WI38 (cell line): ENCODE measurements at regions not wholly inside any gene's neighbourhood (a gene's known extent, or its start where the extent isn't known, plus 50 kb on each side); places are given as distances from the start of the nearest gene placed in this dataset.

ENCODE experiments used
- H3K4me3 ChIP-seq: 2 replicates; pipeline ENCODE4 v1.5.1; 2011; ENCODE audit warnings: low read depth, mild to moderate bottlenecking, control low read depth, low read length
- TF ChIP-seq, protein P1 (sequence below): IDR thresholded peaks from 2 replicates; pipeline ENCODE4 v1.5.1; 2012; ENCODE audit warnings: low read depth, mild to moderate bottlenecking, control low read depth, low read length

DNA sequence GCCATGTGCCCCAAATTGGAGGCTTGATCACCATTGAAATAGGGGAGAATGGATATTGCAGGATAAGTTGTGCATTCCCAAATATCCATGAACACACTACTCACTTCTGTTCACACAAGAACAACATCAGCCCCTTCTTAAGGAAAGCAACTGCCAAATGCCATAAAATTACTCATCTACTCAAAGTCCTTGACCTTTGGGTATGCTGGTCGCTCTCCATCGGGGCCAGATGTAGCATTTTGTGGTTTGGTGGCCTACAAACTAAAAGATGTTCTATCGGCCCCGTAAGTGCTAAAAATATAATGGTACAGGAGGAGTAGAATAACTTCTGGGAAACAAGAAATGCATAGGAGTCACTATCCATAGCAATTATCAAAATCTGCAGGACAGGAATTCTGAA, 362.6 kb downstream of the AEBP2 start:
- TF ChIP-seq, protein P1, sequence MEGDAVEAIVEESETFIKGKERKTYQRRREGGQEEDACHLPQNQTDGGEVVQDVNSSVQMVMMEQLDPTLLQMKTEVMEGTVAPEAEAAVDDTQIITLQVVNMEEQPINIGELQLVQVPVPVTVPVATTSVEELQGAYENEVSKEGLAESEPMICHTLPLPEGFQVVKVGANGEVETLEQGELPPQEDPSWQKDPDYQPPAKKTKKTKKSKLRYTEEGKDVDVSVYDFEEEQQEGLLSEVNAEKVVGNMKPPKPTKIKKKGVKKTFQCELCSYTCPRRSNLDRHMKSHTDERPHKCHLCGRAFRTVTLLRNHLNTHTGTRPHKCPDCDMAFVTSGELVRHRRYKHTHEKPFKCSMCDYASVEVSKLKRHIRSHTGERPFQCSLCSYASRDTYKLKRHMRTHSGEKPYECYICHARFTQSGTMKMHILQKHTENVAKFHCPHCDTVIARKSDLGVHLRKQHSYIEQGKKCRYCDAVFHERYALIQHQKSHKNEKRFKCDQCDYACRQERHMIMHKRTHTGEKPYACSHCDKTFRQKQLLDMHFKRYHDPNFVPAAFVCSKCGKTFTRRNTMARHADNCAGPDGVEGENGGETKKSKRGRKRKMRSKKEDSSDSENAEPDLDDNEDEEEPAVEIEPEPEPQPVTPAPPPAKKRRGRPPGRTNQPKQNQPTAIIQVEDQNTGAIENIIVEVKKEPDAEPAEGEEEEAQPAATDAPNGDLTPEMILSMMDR = no peak

DNA sequence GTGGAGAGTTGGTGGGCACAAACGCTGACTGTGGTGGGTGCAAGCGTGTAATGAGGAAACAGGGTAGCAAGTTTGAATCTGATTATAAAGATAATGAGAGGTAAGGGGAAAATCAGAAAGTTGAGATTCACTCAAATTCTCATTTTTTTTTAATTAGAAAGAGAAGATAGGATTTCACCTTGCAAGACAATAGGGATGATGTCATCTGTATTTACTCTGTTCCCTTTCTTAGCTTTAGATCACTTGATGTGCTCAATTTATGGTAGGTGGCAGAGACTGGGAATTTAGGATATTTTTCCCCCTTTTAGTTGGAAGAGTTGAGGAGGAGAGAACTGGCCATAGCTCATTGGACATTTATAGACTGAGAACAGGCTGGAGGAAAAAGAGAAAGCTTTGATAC, 363.6 kb downstream of the AEBP2 start:
- TF ChIP-seq, protein P1 = no peak
- H3K4me3 ChIP-seq = no peak overlapping the region

More for the DNA sequence above, 362.6 kb downstream of the AEBP2 start:
- no peak overlapping the region for H3K4me3 ChIP-seq

DNA sequence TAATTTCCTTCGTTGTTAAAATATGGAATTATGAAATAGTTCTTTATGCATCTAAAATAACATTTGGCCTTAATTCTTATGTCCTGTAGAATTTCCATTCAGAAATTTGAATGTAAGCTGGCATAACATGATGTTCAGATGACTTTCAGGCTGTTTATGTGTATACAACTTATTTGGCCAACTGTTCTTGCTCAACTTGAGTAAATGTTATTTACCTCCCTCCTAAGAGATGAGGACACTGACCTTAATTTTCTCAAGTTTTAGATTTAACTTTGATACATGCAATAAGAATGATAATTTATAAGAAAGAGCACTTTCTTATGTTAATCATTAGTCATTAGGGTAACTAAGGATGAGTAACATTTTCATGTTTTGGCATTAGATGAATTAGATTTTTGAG, 365.4 kb downstream of the AEBP2 start:
- no peak overlapping the region for H3K4me3 ChIP-seq
- TF ChIP-seq, protein P1 = no peak

DNA sequence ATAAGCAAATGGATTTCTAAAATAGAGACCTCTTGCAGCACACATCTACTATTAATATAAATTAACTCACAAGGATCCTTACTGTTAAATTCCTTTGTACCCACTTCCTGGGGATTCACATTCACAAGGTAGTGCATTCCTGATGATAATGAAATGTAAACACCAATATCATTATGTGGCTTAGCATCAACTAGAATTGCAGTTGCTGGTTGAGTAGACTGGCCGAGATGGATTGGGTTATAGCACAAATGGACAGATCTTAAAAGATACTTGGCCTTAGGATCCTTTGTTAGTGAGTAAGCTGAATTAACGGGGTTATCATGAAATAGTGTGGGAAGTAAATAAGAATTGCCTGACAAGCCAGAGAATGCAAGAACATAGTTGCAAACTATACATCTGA, 369.1 kb downstream of the AEBP2 start:
- no peak overlapping the region for H3K4me3 ChIP-seq
- TF ChIP-seq, protein P1 = no peak

DNA sequence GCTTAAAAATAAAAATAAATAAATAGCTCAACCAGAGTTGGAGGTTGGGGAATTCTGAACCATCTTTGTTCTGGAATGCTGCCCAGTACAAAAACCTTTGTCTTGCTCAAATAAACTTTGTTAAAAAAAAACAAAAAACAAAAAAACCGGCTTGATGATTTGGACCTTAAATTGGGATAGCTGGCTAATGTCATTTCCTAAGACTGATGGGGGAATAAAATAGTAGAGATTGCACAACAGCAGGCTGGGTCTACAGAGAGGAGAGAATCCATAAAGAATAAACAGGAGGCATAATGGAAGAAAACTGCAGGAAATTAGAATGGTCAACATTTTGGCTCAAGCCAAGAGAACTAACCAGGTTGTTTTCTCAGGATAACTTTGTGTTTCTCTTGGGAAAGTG, 370.9 kb downstream of the AEBP2 start:
- H3K4me3 ChIP-seq = no peak overlapping the region
- TF ChIP-seq, protein P1 = no peak

DNA sequence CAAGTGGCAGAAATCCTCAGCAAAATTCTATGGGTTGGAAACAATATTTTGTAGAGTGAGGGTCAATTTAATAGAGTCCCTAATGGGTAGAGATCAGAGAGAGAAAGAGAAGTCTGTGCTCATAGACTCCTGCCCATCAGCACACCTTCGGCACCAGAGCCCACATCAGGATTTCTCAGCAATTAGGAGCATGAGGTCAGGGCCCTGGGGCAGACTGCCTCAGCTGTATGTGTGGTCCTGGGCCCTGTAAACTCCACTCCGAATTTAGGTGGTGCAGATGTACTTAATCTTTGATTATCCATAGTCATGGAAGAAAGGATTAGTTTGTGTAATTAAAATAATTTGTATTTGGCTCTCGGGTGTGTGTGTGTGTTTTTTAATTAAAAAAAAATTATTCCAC, 372.6 kb downstream of the AEBP2 start:
- H3K4me3 ChIP-seq = no peak overlapping the region
- TF ChIP-seq, protein P1 = no peak

DNA sequence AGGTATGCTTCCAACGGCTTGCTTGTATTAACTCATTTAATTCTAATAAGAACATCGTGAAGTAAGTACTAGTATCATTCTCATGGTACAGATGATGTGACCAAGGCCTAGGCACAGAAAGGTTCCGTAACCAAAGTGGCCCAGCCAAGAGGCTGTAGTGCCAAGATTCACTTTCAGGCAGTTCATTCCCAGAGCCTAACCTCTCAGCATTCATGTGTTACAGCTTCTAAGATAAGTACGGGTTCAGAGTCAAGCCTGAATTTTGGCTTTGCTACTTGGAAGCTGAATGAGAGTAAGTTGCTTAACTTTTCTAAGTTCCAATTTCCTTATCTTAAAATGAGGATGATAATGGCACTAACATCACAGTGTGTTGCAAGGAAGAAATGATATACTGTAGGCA, 379.9 kb downstream of the AEBP2 start:
- TF ChIP-seq, protein P1 = no peak
- H3K4me3 ChIP-seq = no peak overlapping the region
